DMS53 treated with DMSO at 0.1 percent for 48 hours (cell line): ENCODE measurements at regions not wholly inside any gene's neighbourhood (a gene's known extent, or its start where the extent isn't known, plus 50 kb on each side); places are given as distances from the start of the nearest gene placed in this dataset.

ENCODE experiments used
- DNase-seq: peaks from one replicate; lab custom pipeline; 2025; ENCODE audit not compliant: unreplicated experiment; lab: John Stamatoyannopoulos, UW

DNA sequence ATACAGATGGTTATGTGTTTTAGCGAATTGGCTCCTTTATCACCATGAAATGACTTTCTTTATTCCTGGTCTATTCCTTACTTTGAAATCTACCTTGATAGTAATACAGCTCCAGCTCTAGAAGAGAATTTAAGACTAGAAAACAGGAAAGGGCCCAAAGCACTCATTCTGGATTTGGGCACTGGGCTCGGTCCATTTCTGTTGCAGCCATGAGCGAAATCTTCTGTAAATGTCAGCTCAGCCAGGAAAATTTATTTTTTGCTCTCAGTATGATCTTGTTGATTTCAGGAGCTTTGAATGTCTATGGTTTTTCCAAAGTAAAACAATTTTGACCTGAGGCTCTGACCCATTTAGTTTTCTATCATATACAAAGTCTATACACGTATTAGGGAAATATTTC, 104.1 kb downstream of the DIRAS2 start:
- DNase-seq, result no peak

DNA sequence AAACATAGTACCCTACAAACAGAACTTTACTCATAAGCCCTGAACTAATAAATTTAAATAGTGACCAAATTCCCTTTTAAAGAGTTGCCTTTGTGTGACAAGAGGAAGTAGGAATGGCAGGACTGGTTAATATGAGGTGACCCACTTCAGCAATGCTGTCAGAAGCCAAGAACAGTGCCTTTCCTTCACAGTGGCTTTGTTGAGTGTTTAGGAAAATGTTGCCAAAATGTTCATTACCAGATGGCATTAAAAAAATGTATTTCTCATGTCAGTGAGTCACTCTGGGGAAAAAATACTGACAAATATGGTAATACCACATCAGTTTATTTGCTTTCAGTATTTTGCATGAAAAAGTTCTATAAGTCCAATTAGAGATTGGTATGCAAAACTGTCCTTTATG, 103.3 kb downstream of the DIRAS2 start:
- DNase-seq, result no peak

DNA sequence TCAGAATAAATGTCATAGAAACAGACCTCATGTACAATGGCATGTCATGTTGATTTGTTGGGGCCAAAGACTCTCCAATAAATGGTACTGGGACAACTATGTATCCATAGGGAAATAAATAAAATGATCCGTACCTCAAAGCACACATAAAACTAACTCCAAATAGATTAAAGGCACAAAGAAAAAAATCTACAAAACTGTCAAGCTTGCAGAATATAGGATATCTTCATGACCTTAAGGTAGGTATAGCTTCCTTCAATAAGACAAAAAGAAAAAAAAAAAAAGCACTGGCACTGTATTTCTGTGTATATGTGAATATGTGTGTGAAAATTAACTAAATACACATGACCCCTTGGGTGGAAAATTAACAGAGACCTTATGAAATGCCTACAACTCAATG, 101.9 kb downstream of the DIRAS2 start:
- DNase-seq, result no peak

DNA sequence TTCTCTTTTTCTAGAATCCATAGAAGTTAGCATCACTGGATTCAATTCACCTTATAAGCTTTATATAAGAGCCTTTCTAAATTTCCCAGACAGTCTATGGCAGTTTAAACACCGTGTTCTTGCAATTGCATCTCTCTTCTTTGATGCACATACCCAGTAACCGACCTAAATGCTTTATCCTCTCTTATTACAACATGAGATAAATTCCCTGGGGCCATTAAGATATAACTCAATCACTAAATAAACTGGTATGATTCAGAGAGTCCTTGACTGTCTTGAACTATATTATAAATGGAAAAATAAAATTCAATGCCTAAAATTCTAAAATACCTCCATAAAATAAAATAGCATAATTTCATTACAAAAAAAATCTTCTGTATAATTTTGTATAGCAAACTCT, 98.1 kb downstream of the DIRAS2 start:
- no peak for DNase-seq

DNA sequence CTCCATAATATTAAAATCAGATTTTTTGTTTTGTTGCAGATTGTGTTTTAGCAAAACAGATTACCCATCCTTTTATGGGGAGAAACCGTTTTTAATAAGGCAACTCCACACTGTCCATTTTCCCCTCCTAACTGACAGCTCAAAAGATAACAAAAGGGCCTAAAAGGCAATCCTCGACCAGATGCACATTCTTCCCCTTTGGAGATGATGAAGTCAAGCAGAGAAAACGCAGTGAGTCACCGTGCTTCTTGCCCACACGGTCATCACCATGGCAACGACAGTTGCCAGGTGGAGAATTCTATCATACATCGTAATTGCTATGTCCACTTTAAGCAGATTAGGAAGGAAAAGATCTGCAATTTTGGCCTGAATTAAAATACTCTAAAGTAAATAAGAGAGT, 96.4 kb downstream of the DIRAS2 start:
- peak; percentile 83 for DNase-seq

- peak; percentile 15 for DNase-seq
These were observed 94.7 kb downstream of the DIRAS2 start for GRCh38 chr9:90547896-90548295.

GRCh38 chr9:90552317-90552716, 90.3 kb downstream of the DIRAS2 start:
- DNase-seq, result no peak

DNA sequence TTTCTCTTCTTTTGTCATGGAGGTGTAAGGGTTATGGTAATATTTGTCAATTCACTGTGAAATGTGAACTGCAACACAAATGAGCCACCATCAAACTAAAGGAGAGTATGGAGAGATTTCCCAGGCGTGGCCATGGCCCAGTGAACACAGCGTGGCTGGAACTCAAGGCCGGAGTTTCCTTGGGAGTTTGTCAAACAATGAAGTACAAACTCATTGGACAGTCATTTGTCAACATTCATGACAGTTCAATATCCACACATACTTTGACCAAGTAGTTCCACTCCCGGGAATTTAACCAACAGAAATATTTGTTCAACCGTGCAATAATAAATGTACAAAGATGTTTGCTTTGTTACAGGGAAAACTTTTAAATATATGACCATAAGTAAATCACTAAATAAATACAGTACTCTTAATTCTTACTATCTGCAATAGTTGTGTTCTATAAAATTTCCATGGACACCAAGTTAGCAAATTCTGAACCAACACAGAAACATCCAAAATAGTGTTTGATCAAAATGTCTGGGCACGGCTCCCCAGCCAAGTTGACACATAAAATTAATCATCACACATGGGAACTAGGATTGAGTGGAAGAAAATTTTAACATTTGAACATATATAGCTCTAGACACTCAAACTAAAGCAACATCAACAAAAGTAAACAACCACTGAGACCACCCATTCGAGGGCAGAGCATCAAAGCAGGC, 87.1 kb downstream of the DIRAS2 start:
- no peak for DNase-seq

DNA sequence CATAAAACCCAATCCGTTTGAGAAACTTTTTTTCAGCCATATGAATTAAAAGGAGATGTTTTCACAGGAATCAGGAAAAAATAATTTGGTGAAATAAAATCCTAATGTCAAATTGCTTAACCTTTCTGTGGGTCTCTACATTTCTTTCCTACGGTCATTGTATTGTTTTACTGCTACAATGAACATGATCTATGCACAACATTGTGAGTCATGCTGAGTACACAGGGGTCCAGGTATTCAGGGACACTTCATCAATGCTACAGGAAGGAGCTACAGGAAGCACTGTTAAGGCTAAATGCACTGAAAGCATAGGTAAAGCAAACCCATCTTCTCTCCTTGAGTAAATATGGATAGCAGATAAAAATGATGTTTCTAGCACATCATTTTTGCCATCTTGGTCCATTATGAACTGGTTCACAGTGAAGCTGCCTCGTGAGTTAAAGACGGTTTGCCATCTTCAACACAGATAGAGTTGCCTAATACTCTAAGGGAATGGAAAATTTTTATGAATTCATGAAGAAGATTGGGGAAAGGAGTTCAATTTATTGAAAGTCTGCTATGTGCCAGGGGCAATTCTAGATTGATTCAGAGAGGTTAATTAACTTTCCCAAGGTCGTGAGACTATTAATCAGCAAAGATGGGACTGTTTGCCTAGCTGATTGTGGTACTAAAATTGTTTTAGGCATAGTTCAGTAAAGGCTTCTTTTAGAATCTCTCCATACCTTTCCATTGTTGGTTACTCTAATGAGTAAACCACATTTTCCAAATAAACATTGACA, 85.5 kb downstream of the DIRAS2 start:
- DNase-seq, result peak; percentile 83

- DNase-seq, result no peak
These were observed 83.2 kb downstream of the DIRAS2 start for GRCh38 chr9:90559075-90560073.
